ENCODE measurements at regions not wholly inside any gene's neighbourhood (a gene's known extent, or its start where the extent isn't known, plus 50 kb on each side); places are given as distances from the start of the nearest gene placed in this dataset.

DNA sequence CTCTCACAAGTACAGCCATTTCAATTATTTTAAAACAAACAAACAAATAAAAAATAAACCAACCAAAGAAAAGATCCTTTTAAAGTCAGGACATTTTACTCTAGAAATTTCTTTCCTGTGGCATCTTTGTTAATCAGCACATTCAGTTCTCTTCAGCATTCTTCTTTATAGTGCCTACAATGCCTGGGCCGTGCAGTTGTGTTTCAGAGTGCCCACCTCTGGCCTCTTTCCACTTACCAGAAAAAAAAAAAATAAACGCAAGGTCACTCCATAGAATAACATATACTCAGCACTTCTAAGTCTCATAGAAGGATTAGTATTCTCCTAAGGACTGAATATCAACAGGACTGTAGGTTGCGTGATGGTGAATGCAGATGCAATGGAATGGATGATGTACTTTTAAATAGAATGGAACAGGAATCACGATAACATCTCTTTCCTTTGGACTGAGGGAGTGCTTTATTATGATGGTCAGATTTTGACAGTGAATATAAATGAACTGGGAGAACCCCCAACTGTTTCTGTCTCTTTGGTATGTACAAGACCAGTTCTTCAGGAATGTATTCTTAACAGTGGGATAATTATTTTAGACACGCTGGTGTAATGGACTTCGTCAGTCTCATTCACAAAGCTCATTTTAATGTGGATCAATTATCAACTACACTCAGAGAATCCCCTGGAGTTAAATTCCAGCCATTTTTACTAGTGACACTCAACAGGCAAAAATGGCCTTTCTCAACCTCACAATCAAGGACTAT is 125.0 kb upstream of the NBEA start:
- DNase-seq (ENCODE audit: low read depth), result no peak
- H3K4me3 ChIP-seq (ENCODE audit: low read depth, low read length), result no peak overlapping the region
- TF ChIP-seq, protein P1, sequence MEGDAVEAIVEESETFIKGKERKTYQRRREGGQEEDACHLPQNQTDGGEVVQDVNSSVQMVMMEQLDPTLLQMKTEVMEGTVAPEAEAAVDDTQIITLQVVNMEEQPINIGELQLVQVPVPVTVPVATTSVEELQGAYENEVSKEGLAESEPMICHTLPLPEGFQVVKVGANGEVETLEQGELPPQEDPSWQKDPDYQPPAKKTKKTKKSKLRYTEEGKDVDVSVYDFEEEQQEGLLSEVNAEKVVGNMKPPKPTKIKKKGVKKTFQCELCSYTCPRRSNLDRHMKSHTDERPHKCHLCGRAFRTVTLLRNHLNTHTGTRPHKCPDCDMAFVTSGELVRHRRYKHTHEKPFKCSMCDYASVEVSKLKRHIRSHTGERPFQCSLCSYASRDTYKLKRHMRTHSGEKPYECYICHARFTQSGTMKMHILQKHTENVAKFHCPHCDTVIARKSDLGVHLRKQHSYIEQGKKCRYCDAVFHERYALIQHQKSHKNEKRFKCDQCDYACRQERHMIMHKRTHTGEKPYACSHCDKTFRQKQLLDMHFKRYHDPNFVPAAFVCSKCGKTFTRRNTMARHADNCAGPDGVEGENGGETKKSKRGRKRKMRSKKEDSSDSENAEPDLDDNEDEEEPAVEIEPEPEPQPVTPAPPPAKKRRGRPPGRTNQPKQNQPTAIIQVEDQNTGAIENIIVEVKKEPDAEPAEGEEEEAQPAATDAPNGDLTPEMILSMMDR (IDR thresholded peaks at IDR 0.05; ENCODE audit: insufficient read depth, low read length, poor library complexity, severe bottlenecking), result no peak
- H3K27me3 ChIP-seq (ENCODE audit: control insufficient read depth, insufficient read depth, low read length), result no peaks in the 10 kb centered on the region
- H3K36me3 ChIP-seq (ENCODE audit: control insufficient read depth, insufficient read depth, low read length), result no peaks in the 10 kb centered on the region

DNA sequence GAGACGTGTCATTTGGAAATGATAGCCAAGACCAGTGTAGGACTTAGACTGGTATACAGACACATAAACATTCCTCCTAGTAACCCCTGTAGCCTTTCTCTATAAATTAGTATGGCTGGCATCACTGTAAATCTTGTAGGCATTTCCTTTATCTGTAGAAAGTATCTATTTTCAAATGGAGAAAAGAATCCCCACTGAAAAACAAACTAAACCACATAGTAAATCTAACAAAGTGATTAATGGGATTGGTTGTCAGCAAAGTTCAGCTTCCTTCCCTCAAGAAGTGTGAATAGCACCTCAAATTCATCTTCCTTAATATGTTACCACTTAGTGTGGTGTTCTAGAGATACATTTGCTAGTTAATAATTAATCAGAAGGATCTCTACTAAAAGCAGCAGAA is 119.4 kb upstream of the NBEA start:
- DNase-seq (ENCODE audit: low read depth), result no peak
- no peak overlapping the region for H3K4me3 ChIP-seq (ENCODE audit: low read depth, low read length)

DNA sequence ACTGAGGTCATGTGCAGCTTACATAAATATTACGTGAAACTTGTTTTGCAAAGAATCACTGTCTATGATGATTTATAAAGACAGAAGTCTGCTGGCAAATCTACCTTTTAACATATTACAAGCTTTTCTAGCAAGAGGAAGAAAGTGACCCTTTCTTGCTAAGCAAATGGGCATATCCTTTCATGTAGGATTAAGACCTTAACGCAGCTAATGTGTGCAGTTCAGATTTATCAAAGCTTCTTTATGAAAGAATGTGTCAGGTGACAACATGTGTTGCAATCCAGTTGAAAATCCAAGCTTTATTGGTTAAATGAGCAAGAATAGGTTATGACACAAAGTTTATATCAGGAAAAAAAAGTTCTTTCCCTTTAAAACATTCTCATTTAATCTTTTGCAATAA is 115.6 kb upstream of the NBEA start:
- Histone ChIP-seq H3K4me3 (ENCODE audit: low read depth, low read length) (no peak overlapping the region), H3K36me3 (ENCODE audit: control insufficient read depth, insufficient read depth, low read length) (no peaks in the 10 kb centered on the region), H3K27me3 (ENCODE audit: control insufficient read depth, insufficient read depth, low read length) (no peaks in the 10 kb centered on the region)
- TF ChIP-seq, protein P1 (IDR thresholded peaks at IDR 0.05; ENCODE audit: insufficient read depth, low read length, poor library complexity, severe bottlenecking), result no peak
- no peak for DNase-seq (ENCODE audit: low read depth)

More for the DNA sequence above, 119.4 kb upstream of the NBEA start:
- TF ChIP-seq, protein P1 (IDR thresholded peaks at IDR 0.05; ENCODE audit: insufficient read depth, low read length, poor library complexity, severe bottlenecking), result no peak
- Histone ChIP-seq H3K27me3 (ENCODE audit: control insufficient read depth, insufficient read depth, low read length) (no peaks in the 10 kb centered on the region), H3K36me3 (ENCODE audit: control insufficient read depth, insufficient read depth, low read length) (no peaks in the 10 kb centered on the region)

DNA sequence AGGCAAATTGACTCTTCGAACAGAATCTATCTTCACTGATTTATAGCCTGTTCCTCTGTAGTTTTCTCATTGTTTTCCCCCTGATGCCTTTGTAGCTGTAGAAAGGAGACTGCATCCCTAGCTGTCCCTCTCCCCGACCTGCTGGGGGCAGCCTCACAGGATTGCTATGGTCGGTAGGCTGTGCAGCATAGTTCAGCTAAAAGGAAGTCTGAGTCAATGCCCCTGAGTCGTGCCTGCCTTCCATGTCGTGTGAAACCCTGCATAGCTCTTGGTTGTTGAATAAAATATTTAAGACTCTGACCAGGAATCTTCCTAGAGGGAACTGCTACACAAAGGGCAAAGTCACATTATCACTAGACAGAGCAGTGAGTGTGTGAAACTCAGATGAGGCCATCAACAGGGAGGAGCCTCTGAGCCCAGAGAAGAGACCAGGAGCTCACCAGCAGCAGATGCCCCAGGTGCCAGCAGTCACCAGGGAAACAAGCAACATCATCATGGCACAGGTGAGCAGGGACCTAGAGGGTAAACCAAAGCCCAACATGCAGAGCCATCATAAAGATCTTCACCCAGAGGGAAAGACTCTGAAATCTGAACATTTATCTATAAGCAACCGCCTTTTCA is 108.4 kb upstream of the NBEA start:
- TF ChIP-seq, protein P1 (IDR thresholded peaks at IDR 0.05; ENCODE audit: insufficient read depth, low read length, poor library complexity, severe bottlenecking), result no peak
- Histone ChIP-seq H3K36me3 (ENCODE audit: control insufficient read depth, insufficient read depth, low read length) (no peaks in the 10 kb centered on the region), H3K27me3 (ENCODE audit: control insufficient read depth, insufficient read depth, low read length) (no peaks in the 10 kb centered on the region), H3K4me3 (ENCODE audit: low read depth, low read length) (no peak overlapping the region)
- DNase-seq (ENCODE audit: low read depth), result no peak

DNA sequence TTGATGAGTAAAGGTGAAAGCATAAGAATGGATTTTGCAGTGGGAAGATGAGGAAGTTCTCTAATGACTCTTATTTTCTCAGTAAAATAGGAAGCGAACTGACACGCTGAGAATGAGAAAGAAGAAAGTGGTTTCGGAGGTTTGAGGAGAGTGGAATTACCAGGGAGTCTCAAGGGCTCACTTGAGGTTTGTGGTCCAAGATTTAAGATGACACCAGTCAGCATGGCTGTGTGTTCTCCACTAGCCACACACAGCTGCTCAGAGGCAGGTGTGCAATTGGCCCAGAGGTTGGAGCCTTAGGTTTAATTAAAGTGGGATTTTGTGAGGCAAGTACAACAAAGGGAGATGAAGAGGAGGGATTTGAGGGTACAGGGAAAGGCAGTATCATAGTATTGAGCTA is 99.6 kb upstream of the NBEA start:
- Histone ChIP-seq H3K4me3 (ENCODE audit: low read depth, low read length) (no peak overlapping the region), H3K36me3 (ENCODE audit: control insufficient read depth, insufficient read depth, low read length) (no peaks in the 10 kb centered on the region), H3K27me3 (ENCODE audit: control insufficient read depth, insufficient read depth, low read length) (no peaks in the 10 kb centered on the region)
- DNase-seq (ENCODE audit: low read depth), result no peak
- TF ChIP-seq, protein P1 (IDR thresholded peaks at IDR 0.05; ENCODE audit: insufficient read depth, low read length, poor library complexity, severe bottlenecking), result no peak

All from kidney epithelial cell (primary cell).